A673 (cell line): ENCODE measurements at regions not wholly inside any gene's neighbourhood (a gene's known extent, or its start where the extent isn't known, plus 50 kb on each side); places are given as distances from the start of the nearest gene placed in this dataset.

Experiments
- EZH2 ChIP-seq: fragments of 200-600 bp; sonication (generic); IDR thresholded peaks from 2 replicates; pipeline ENCODE4 v1.6.1; 2017; ENCODE audit warnings: borderline replicate concordance, low read depth, mild to moderate bottlenecking, mixed read lengths, antibody characterized with exemption, low read length; ENCODE audit not compliant: poor library complexity, severe bottlenecking
- TF ChIP-seq, protein P1 (sequence below): fragments of 300-800, 200-600 bp; sonication (generic); conservative IDR thresholded peaks from 2 replicates; pipeline ENCODE4 v1.5.1; 2017; ENCODE audit warnings: low read depth, mild to moderate bottlenecking, antibody characterized with exemption, low read length, moderate library complexity, mixed read lengths

GRCh38 chr5:108636135-108636853 lies 111.4 kb upstream of the FER start:
- TF ChIP-seq, protein P1, sequence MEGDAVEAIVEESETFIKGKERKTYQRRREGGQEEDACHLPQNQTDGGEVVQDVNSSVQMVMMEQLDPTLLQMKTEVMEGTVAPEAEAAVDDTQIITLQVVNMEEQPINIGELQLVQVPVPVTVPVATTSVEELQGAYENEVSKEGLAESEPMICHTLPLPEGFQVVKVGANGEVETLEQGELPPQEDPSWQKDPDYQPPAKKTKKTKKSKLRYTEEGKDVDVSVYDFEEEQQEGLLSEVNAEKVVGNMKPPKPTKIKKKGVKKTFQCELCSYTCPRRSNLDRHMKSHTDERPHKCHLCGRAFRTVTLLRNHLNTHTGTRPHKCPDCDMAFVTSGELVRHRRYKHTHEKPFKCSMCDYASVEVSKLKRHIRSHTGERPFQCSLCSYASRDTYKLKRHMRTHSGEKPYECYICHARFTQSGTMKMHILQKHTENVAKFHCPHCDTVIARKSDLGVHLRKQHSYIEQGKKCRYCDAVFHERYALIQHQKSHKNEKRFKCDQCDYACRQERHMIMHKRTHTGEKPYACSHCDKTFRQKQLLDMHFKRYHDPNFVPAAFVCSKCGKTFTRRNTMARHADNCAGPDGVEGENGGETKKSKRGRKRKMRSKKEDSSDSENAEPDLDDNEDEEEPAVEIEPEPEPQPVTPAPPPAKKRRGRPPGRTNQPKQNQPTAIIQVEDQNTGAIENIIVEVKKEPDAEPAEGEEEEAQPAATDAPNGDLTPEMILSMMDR = no peak
- TF ChIP-seq EZH2 = no peak
